Islet of Langerhans (tissue), 1 donor: ENCODE measurements at regions not wholly inside any gene's neighbourhood (a gene's known extent, or its start where the extent isn't known, plus 50 kb on each side); places are given as distances from the start of the nearest gene placed in this dataset.

ENCODE experiments used
- FAIRE-seq: peaks from one replicate; lab custom pipeline; 2011; peaks lifted over from hg19 to GRCh38; lab: Jason Lieb, UNC

DNA sequence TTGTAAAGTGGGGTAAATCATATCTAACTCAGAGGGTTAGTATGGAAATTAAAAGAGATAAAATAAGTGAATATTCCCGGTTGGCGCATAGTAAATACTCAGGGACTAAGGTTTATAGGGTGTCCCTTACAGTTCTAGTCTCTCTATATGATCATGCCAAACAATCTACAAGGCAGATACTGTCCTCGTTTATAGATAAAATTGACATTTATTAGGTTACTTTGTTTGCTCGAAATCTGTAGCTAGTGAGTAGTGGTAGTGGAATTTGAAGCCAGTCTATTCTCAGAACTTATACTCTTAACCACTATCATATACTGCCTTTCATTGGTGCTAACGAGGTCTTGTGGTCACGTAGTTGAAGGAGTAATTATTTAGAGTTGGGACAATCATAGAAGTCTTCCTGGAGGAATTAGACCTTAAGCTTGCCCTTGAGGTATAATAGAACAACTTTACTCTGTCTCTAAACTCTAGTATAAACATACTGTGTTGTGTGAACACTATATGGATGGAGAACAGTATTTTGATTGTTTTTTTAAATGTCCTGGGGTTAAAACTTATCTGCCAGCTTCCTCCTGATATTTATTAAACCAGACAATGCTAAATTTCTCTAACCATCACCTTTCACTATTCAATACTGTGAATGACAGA is 324.0 kb downstream of the STIM2 start:
- no peak for FAIRE-seq

DNA sequence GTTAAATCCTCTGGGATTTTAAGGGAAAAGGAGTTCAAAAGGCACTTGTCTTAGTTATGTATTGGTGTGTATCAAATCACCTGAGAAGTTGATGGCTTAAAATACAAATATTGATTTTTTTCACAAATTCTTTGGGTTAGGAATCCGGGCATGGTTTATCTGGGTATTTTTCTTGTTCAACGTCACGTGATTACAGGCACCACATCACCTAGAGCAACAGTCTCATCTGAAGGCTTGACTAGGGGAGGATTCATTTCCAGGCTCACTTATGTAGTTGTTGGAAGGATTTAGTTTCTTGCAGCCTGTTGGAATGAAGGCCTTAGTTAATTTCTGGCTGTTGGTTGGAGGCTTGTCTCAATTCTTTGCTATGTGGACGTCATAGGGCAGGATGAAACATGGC is 326.1 kb downstream of the STIM2 start:
- FAIRE-seq: no peak

DNA sequence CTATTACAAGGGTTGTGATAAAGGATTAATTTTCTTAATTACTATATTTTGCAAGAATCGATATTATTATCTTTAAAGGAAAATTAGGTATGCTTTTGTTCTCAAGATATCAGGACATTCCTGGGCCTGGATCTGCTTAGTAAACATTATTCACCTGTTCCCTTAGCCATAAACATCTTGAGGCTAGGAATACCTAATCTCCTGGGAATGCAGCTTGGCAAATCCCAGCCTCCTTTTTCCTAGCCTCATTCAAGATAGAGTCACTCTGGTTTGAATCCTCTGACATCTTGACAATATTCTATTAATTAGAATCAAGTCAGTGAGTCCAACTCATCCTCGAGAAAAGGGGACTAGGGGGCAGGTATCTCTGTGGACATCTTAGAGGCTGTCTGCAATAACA is 327.1 kb downstream of the STIM2 start:
- FAIRE-seq: no peak

DNA sequence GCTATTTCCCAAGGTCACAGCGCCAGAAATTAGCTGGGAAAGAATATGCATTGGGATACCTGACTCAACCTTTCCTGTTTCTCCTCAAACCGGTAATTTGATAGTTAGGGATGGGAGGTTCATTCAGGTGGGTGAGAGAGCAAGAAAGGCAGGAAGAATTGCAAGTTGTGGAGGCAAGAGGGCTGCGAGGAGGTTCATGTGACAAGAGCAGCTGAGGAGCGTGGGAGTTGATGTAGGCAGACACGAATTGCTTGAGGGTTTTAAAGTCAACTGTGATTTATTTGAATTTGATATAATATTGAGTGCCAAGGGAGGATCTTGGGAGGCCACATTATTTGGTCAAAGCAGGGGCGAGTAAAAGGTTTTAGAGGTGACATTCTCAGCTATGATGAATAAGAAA is 329.0 kb downstream of the STIM2 start:
- no peak for FAIRE-seq

DNA sequence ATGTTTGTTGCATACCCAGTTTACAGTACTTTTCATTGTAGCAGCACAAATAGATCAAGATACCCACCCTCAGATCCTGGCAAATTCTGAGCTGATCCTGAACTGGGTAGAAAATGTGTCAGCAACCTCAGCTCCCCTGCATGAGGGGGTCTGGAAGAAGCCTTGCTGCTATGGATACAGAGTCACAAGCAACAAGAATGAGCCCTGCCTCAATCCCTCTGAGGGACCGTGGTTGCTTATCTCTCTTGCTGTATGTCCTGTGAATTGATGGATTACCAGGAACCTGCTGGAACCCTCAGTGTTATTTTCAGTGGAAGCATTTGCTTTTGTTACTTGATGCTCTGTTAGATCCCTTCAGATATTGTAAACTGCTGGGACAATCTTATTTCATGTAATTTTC is 331.0 kb downstream of the STIM2 start:
- no peak for FAIRE-seq

DNA sequence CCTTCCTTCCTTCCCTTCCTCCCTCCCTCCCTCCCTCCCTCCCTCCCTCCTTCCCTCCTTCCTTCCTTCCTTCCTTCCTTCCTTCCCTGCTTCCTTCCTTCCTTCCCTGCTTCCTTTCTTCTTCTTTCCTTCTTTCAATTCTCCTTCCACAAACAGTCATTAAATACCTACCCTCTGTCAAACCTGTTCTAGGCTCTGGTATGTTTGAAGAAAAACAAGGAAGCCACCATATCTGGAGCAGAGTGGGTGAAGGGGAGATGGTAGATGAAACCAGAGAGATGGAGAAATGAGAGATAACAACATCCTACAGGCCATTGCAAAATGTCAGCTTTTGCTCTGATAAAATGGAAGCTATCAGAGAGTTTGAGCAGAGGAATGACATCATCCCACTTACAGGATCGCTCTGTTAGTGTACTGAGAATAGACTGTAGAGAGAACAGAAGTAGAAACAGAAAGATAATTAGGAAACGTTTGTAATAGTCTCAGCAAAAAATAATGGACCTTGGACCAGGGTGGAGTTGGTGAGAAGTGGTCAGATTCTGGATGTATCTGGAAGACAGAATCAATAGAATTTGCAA is 334.0 kb downstream of the STIM2 start:
- FAIRE-seq: no peak

DNA sequence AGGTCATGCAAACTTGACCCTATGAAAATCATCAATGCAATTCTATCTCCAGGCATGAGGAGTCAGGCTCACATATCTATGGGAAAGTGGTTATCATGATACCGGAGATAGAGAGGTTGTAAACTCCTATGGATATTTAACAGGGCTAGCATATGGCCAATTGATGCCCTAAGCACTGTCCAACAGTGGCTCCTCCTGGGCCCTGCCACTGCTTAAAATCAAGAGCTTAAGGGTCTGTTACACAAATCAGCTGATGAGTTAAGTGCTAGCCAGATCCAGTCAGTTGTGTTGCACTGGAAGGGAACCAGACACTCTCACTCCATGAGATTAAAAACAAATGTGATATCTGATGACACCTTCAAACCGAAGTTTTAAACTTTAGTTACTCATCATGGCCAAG is 337.6 kb downstream of the STIM2 start:
- FAIRE-seq: no peak

DNA sequence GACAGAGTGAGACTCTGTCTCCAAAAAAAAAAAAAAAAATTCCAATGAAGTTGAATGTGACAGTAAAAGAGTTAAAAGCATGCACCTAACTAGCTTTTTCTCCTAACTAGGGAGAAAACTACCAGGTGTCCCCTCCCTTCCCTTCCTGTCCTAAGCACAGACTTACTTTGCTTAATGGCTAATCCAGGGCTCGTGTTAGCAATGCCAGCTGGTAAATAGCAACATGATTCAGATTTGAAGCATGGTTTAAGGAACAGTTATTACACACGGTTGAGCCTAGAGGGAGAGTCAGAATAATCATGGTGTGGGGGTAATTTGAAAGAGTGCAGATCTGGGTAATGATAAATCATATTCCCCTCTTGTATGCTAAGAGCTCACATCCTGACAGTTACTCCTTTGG is 338.3 kb downstream of the STIM2 start:
- FAIRE-seq: no peak

DNA sequence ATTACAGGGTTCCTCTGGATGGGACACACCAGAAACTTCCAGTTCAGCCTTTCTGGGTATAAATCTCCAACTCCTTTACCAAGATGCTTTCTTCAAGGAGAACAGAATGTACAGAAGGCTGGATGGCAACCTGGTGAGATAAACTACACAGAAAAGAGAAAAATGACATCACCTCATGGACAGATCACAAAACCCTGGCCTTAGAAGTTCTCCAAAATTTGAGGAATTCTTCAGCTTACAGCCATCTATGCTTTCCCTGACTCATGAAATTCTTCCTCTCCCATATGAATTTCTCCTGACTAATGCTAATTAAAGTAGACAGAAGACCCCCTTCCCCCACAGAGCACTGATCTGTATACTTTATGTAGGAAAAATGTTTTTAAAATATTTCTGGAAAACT is 345.4 kb downstream of the STIM2 start:
- no peak for FAIRE-seq

DNA sequence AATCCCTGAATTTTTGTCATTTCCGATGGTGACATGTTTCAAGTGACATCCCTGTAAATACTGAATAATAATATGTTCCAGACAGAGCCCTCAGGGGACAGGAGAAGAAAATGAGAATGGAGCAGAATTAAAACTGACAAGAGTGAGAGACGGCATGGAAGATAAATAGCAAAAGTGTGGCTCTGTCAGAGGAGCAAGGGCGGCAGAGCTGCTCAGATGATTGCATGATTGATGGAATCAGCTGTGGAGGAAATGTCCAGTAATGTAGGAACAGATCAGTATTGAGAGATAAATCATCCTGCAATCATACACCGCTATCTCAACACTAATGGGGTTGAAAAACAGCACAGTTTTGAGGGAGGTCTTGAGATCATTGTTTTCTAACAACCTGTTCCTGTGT is 350.3 kb downstream of the STIM2 start:
- FAIRE-seq: no peak

DNA sequence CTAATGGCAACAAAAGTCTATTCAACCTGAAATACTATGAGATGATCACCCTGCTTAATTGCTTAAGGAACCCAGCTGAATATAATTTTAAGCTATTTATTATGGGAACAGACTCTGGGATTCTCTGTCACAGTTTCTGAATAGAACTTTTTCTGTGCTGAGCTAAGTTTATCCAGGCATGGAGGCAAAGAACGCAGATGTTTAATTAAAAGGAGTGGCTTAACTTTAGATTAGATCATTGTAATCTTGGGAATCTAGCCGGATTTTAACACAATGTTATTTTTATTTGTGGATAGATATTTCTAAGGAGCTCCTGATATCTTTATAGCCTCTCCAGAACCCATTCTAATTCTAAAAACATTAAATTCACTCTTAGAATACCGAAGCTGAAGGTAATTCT is 353.4 kb downstream of the STIM2 start:
- no peak for FAIRE-seq

DNA sequence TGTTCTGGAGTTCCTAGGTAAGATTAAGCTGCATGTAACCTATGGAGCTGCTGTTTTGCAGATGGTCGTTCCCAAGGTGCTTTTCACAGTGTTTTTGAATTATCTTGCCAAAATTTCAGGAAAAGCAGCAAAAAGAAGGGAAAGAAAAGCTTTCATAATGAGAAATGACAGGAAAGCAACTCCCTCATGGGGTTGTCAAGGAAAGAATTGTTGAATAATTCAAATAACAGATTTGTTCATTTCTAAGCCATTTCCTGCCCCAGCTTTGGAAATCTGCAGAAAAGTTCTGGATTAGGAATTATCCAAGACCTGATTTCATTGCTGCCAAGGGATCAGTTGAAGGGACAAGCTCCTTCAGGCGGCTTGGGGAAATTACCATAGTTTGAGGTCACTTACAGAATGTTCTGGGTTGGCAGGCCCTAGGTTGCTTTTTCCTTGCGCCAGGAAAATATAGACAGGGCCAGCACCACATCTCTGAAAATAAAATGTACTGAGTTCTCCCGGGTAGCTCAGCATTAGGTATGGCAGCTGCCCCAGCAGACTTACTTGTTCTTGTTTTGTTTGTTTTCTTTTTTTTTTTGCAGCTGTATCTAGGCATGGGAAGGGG is 354.7 kb downstream of the STIM2 start:
- FAIRE-seq: no peak

DNA sequence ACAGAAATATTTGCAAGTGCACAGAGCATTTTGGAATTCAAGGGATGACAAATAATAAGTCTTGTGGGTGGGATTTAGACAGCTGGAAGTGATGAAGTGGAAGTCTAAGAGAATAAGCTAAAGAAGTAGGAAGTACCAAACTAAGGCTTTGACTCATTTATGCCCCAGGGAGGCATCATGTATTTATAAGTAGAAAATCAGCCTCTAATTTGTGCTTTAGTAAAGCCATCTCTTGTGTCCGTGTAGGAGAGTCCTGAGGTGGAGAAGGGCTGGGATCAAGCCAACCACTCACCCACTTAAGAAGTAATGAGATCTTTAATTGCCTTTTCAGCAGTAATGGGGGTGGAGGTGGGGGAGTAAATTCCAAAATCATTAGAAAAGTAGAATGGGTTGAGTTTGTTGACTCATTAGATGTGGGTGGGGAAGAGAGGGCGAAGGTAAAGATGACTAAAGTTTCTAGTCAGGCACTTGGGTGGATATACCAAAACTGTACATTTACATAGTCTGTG is 356.7 kb downstream of the STIM2 start:
- FAIRE-seq: no peak

DNA sequence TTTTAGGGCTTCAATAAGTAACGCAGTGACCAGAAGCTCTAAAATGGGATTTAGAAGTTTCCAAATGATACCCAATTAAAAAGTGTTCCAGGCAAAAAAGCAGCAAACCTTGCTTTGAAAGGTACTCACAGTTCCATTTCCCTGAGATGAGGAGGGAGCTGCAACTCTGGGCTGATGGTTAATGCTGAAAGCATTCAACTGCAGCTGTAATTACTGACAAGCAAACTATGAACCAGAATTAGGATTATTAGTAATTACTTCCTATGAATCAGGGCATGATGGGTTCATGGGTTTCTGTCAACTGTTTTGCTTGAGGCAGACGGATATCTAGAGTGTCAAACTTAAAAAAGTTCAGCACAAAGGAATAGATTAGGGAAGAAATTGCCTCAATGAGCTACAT is 357.4 kb downstream of the STIM2 start:
- no peak for FAIRE-seq

DNA sequence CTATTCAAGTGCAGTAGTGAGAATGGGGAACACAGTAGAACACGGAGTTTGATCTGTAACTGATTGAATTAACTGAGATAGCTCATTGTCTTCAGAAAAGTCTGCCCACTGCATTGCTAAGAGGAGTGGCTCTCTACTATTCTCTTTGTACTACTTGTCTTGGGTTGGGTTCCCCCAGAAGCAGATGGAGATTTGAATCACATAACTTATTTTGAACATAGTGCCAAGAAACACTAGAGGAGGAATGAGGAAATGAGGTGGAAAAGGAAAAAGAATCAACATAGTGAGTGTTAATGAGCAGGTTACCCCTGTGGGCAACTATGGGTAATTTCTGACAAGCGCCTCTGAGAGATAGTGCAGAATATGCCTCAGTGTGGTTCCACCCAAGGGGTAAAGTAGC is 362.7 kb downstream of the STIM2 start:
- no peak for FAIRE-seq

DNA sequence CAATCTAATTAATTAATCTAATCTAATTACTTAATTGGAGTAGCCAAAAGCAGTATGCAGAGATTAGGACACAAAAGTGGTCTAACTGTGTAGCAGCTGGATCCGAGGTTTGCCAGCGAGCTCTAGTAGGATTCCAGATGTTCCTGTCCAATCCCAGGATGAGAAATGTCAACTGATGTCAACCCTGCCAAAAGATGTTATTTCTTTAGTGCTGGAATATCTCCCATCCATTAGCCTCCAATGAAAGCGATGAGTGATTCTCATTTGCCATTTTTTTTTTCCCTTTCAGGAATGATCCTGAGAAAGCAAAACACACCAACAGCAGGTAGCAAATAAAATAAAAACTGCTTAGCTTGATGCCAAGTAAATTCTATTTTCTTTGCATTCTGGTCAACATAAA is 372.9 kb downstream of the STIM2 start:
- no peak for FAIRE-seq

DNA sequence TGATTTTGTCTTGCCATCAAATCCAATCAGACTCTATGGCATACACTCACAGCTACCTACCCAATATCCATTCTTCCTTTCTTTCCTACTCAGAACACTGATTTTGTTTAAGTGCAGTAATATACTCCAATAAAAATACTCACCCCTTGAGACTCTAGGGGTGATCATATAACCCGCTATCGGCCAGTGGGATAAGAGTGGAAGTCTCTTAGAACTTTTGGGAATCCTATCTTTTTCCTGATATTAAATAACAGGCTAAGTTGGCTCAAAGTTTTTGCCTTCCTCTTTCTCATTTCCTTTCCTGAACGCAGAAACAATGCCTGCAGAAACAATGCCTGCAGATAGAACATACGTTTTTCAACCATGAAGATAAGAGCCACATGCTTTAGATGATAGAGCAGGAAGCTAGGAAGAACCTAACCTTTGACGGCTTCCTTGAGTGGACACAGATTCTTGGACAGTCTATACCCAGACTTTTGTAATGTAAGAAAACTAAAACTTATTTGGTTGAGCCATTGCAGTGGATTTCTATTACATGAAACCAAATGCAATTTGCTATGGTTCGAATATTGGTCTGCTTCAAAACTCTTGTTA is 373.8 kb downstream of the STIM2 start:
- no peak for FAIRE-seq

DNA sequence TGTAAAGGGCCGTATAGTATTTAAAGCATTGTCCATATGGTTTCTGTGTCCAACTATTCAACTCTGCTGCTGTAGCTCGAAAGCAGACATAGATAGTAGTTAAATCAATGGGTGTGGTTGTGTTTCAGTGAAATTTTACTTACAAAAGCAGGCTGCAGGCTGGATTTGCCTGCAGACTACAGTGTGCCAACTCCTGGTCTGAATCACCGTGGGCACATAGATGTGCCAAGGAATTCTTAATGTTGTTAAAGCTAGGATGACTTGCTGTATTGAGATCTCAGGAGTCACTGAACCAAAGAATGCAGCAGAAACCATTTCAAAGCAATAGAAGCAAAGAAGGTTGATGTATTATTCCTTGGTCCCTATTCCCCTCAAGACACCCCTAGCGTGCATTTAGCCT is 379.0 kb downstream of the STIM2 start:
- FAIRE-seq: no peak

DNA sequence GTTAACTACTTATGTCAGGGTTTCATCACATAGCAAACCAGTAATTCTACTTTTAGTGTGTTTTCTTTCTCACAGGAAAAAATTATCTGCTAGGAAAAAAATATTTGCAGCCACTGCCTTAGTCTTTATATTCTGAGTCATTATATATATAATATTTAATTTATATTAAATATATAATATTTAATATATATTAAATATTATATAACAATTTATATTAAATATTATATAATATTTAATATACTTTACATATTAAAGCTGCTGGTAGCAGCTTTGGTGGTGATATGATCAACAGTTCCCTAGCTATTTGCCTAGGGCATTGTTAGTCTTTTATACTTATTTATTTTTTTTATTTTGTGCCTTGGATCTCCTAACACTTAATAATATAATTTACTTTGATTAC is 381.6 kb downstream of the STIM2 start:
- no peak for FAIRE-seq

DNA sequence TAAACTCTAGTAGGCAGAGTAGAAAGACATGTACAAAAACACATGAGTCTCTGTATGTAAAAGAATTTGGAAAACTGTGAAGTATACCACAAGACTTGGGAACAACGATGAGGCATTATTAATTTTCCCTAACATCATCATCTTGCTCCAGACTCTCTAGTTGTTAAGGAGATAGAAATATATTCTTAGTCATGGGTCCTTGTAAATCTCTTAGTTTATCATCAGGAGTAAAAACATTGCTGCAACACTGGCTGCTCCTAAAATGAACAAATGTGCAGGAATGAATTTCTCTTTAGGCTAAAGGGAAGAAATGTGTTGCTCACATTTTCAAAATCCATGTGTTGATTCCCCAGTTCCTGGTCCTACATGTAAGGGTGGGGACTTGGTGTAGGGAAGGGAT is 384.6 kb downstream of the STIM2 start:
- no peak for FAIRE-seq

DNA sequence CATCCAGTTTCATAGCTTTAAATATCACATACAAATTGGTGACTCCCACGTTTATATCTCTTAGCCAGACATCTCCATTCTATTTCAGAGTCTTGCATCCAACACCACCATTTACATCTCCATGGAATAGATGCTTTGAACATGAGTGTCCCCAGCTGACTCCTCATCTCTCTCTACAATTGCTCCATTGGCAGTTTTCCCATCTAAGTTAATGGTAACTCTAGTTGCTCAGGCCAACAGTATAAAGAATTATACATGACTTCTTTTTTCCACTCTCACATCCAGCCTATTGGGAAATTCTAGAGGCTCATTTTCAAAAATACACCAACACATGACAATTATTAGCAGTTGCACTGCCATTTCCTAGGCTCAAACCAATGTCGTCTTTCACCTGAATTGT is 388.2 kb downstream of the STIM2 start:
- no peak for FAIRE-seq

DNA sequence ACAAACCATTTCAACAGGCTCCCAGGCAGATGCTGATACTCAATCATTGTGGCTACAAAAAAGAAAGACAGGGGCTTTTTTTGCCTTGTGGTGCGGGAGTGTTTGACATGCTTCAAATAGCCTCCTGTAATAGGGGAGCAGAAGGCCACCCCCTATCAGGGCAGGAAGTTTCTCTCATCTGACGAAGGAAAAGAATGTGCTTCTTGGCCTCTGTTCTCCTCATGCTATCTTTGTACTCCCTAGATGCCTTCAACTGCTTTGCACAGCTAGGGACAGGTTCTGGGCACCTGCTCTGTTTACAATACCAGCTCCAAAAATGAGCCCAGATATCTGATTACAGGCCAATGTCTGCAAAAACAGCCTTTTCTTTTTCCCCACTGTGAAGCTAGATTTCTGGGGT is 391.1 kb downstream of the STIM2 start:
- FAIRE-seq: no peak

DNA sequence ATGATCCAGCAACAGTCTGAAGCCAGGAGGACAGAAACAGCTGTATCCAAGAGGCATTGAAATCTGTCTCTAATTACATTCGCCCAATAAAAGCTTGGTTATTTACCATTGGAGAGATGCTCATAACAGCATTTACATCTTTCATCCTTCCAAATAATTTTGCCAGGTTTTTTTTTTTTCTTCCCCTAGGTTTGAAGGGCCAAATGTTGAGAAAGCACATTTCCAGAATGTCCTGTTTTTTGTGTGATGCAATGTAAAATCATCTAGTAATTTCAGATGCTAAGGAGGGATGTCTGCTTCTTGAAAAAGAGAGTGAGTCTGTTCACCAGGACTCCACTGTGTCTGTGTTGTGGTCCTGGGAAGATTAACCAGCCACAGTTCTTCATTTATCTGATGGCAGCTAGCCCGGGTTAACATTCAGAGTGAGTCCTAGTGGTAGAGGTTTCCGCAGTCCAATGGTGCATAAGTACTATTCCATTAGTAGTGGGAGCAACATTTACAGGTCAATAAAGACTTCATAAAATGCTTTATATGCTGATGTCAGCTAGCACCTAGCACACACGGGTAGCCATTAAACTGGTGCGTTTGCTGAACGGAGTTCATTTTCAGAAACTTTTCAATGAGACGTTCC is 406.8 kb downstream of the STIM2 start:
- FAIRE-seq: no peak
